ENCODE measurements at regions not wholly inside any gene's neighbourhood (a gene's known extent, or its start where the extent isn't known, plus 50 kb on each side); places are given as distances from the start of the nearest gene placed in this dataset.

DNA sequence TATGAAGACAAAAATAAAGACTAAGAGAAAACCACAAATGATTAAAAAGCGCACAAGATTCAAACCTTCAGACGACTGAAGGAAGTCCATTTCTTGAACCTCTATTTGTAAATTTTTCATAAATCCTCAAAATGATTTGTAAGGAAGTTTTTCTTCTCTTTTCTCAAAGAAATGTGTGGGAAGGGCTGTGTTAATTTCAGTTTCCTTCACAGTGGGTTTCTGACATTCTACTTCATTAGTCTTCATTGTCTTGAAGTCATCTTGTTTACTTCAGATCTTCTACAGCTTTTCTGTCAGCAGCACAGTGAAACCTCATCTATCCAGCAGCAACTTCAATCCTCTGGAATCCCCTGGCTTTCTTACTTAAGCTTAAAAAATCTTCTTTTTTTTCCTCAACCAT, 87.6 kb upstream of the MYLIP start:
- TF ChIP-seq, protein P1, sequence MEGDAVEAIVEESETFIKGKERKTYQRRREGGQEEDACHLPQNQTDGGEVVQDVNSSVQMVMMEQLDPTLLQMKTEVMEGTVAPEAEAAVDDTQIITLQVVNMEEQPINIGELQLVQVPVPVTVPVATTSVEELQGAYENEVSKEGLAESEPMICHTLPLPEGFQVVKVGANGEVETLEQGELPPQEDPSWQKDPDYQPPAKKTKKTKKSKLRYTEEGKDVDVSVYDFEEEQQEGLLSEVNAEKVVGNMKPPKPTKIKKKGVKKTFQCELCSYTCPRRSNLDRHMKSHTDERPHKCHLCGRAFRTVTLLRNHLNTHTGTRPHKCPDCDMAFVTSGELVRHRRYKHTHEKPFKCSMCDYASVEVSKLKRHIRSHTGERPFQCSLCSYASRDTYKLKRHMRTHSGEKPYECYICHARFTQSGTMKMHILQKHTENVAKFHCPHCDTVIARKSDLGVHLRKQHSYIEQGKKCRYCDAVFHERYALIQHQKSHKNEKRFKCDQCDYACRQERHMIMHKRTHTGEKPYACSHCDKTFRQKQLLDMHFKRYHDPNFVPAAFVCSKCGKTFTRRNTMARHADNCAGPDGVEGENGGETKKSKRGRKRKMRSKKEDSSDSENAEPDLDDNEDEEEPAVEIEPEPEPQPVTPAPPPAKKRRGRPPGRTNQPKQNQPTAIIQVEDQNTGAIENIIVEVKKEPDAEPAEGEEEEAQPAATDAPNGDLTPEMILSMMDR (IDR thresholded peaks at IDR 0.05; ENCODE audit: low read depth, low read length, poor library complexity, severe bottlenecking) = no peak
- TF ChIP-seq EZH2phosphoT487 (IDR thresholded peaks at IDR 0.05; ENCODE audit: borderline replicate concordance, low read length) = no peak

Measured in DOHH2 (cell line).